KMS-11 (cell line): ENCODE measurements at regions not wholly inside any gene's neighbourhood (a gene's known extent, or its start where the extent isn't known, plus 50 kb on each side); places are given as distances from the start of the nearest gene placed in this dataset.
"Not testable (repeated sequence)": the region's sequence is repeated elsewhere in the genome, so short reads cannot be mapped to it uniquely, and the experiment has no call there.

Experiments
- H2AFZ ChIP-seq: fragments of 200-600 bp; sonication (generic); 2 replicates; pipeline ENCODE4 v1.6.1; 2016; ENCODE audit warnings: antibody characterized with exemption, mixed run types, low read depth
- H3K27ac ChIP-seq: fragments of 200-600 bp; sonication (generic); 2 replicates; pipeline ENCODE4 v1.6.1; 2016; ENCODE audit warnings: mild to moderate bottlenecking, mixed run types
- H3K27me3 ChIP-seq: fragments of 200-600 bp; sonication (generic); 2 replicates; pipeline ENCODE4 v1.6.1; 2017; ENCODE audit warnings: mild to moderate bottlenecking, low read depth, mixed run types, moderate library complexity; ENCODE audit not compliant: insufficient read depth
- H3K36me3 ChIP-seq: fragments of 200-600 bp; sonication (generic); 2 replicates; pipeline ENCODE4 v1.6.1; 2017; ENCODE audit warnings: mild to moderate bottlenecking, mixed run types; ENCODE audit not compliant: insufficient read depth
- H3K4me1 ChIP-seq: fragments of 200-600 bp; sonication (generic); 2 replicates; pipeline ENCODE4 v1.6.1; 2016; ENCODE audit warnings: mild to moderate bottlenecking, low read depth, mixed run types; ENCODE audit not compliant: poor library complexity, severe bottlenecking
- H3K4me2 ChIP-seq: fragments of 200-600 bp; sonication (generic); 2 replicates; pipeline ENCODE4 v1.7.0; 2016; ENCODE audit warnings: mild to moderate bottlenecking, mixed run types
- H3K4me3 ChIP-seq: fragments of 200-600 bp; sonication (generic); IDR thresholded peaks from 2 replicates; pipeline ENCODE4 v1.6.1; 2017; ENCODE audit warnings: low read depth, low read length, mixed read lengths; ENCODE audit not compliant: insufficient read depth
- H3K79me2 ChIP-seq: fragments of 200-600 bp; sonication (generic); 2 replicates; pipeline ENCODE4 v1.6.1; 2016; ENCODE audit warnings: low read depth, mixed run types; ENCODE audit not compliant: insufficient read depth
- H3K9ac ChIP-seq: fragments of 200-600 bp; sonication (generic); 2 replicates; pipeline ENCODE4 v1.6.1; 2016; ENCODE audit warnings: mild to moderate bottlenecking, mixed run types
- H4K20me1 ChIP-seq: fragments of 200-600 bp; sonication (generic); 2 replicates; pipeline ENCODE4 v1.6.1; 2016; ENCODE audit warnings: mild to moderate bottlenecking, mixed run types; ENCODE audit not compliant: insufficient read depth
- CTCF ChIP-seq: fragments of 200-600 bp; sonication (generic); conservative IDR thresholded peaks from 2 replicates; pipeline ENCODE4 v1.6.1; 2017; ENCODE audit warnings: low read depth, mild to moderate bottlenecking, antibody characterized with exemption, low read length, moderate library complexity, mixed read lengths

GRCh38 chr3:6062261-6063187 lies 798.4 kb upstream of the GRM7 start:
- H4K20me1 ChIP-seq: no peaks in the 10 kb centered on the region
- no peak overlapping the region for H3K27ac ChIP-seq
- no peak for TF ChIP-seq CTCF
- H3K4me2 ChIP-seq: no peak overlapping the region
- no peak overlapping the region for H2AFZ ChIP-seq
- no peaks in the 10 kb centered on the region for H3K79me2 ChIP-seq
- H3K9ac ChIP-seq: no peak overlapping the region
- H3K4me1 ChIP-seq: no peaks in the 10 kb centered on the region
- H3K4me3 ChIP-seq: no peak overlapping the region
- no peaks in the 10 kb centered on the region for H3K27me3 ChIP-seq
- H3K36me3 ChIP-seq: no peaks in the 10 kb centered on the region

- no peak overlapping the region for H3K9ac ChIP-seq
- H3K4me2 ChIP-seq: no peak overlapping the region
- no peaks in the 10 kb centered on the region for H3K27me3 ChIP-seq
- no peak for TF ChIP-seq CTCF
- H4K20me1 ChIP-seq: no peaks in the 10 kb centered on the region
- H3K4me1 ChIP-seq: no peaks in the 10 kb centered on the region
- H2AFZ ChIP-seq: no peak overlapping the region
- H3K27ac ChIP-seq: no peak overlapping the region
- no peaks in the 10 kb centered on the region for H3K79me2 ChIP-seq
- H3K36me3 ChIP-seq: no peaks in the 10 kb centered on the region
- H3K4me3 ChIP-seq: no peak overlapping the region
Measured at GRCh38 chr3:6066397-6066796, 794.5 kb upstream of the GRM7 start.

- H3K36me3 ChIP-seq, H2AFZ ChIP-seq, H3K79me2 ChIP-seq, H3K4me1 ChIP-seq, H3K9ac ChIP-seq, H3K4me3 ChIP-seq, H3K4me2 ChIP-seq, H3K27ac ChIP-seq, H3K27me3 ChIP-seq, H4K20me1 ChIP-seq: not testable (repeated sequence)
Measured at GRCh38 chr3:6066868-6067578, 793.9 kb upstream of the GRM7 start.

- no peak overlapping the region for H2AFZ ChIP-seq
- no peaks in the 10 kb centered on the region for H3K36me3 ChIP-seq
- H3K4me3 ChIP-seq: no peak overlapping the region
- no peaks in the 10 kb centered on the region for H3K79me2 ChIP-seq
- no peak for TF ChIP-seq CTCF
- no peak overlapping the region for H3K9ac ChIP-seq
- no peaks in the 10 kb centered on the region for H3K27me3 ChIP-seq
- no peak overlapping the region for H3K27ac ChIP-seq
- no peaks in the 10 kb centered on the region for H4K20me1 ChIP-seq
- no peak overlapping the region for H3K4me2 ChIP-seq
- no peaks in the 10 kb centered on the region for H3K4me1 ChIP-seq
Measured at GRCh38 chr3:6074952-6075351, 786.0 kb upstream of the GRM7 start.

GRCh38 chr3:6078436-6078835 lies 782.5 kb upstream of the GRM7 start:
- no peak for TF ChIP-seq CTCF
- Histone ChIP-seq H3K36me3 (no peaks in the 10 kb centered on the region), H3K79me2 (no peaks in the 10 kb centered on the region), H4K20me1 (no peaks in the 10 kb centered on the region), H2AFZ (no peak overlapping the region), H3K27ac (no peak overlapping the region), H3K4me1 (no peaks in the 10 kb centered on the region), H3K4me3 (no peak overlapping the region), H3K27me3 (no peaks in the 10 kb centered on the region), H3K9ac (no peak overlapping the region), H3K4me2 (no peak overlapping the region)
